Stimulated activated CD4-positive, alpha-beta T cell treated with anti-CD3 and anti-CD28 coated beads, Interleukin-4, amount 100 ng/mL, for 24 hours (primary cell): ENCODE measurements at regions not wholly inside any gene's neighbourhood (a gene's known extent, or its start where the extent isn't known, plus 50 kb on each side); places are given as distances from the start of the nearest gene placed in this dataset.

ENCODE experiments used
- DNase-seq: peaks from one replicate; pipeline ENCODE4 v3.0.0-alpha.2; 2020

GRCh38 chr5:4243479-4244264, 648.0 kb downstream of the IRX1 start:
- DNase-seq, result no peak

DNA sequence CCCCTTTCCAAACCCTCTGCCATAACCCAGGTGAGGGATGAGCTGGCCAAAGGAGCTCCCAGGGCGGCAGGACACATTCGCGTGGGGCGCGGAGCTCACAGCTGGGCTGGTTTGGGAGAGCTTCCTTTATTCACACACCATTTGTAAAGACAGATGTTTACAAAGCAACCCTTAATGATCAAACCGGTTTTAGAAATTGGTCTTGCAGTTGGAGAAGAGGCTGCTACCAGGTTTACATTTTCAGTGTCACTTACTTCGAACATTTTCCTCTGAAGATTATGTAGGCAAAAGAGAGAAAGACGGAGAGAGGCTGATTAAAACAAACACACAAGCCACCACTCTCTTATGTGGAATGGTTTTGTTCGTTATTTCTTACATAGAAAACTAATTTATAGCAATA, 648.7 kb downstream of the IRX1 start:
- no peak for DNase-seq

- no peak for DNase-seq
Measured at GRCh38 chr5:4245076-4245475, 649.4 kb downstream of the IRX1 start.

- no peak for DNase-seq
Measured at GRCh38 chr5:4245511-4245910, 649.9 kb downstream of the IRX1 start.

DNA sequence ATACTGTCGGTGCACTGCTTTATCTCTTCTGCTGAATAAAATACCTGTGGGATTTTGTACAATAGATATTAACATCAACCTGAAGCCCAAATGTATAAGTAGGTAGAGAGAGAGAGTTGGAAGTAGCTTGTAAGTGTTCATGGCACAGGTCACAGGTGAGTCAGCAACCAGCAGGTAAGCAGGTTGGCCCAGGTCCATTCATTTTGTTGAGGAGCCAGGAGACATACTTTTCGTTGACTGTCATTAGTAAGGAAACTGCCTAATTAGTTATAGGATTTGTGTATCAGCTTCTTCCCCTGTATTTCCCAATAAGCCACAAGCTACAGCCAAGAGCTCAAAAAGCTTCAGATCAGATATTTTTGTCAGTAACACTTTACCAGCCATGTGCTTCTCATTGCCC, 650.8 kb downstream of the IRX1 start:
- DNase-seq, result no peak

GRCh38 chr5:4250254-4250653, 654.6 kb downstream of the IRX1 start:
- no peak for DNase-seq

DNA sequence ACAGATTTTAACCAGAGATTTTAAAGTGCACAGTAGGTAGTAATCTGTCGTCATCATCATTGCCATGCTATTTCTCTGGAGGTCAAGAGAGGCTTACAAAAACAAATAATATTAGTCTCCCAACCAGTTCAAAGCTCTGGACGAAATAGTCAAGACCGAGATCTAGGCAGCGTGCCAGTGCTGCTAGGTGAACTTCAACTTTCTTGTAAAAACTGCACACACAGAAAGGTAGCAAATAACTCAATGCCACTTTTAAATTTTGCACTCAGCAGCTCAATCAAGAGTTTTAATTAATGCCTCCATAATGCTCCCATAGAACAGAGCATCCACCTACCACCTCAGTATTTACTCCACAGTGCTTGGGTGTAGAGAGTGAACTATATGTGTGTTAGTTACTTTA, 656.8 kb downstream of the IRX1 start:
- no peak for DNase-seq

DNA sequence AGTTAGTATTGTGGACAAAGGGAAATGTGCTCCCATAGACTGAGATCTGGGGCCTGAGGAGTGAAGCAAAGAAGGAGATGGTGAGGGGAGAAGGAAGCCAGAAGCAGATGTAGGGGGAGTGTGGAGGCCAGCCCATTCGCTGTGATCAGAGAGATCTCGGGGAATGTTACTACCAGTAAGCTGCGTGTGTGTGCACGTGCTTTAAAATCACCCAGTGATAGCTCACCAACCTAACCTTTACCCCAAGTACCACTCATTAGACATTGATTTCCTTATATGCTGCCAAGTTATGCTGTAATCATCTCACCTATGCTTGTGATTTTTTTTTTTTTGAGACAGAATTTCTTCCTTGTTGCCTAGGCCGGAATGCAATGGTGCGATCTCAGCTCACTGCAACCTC, 659.1 kb downstream of the IRX1 start:
- no peak for DNase-seq

DNA sequence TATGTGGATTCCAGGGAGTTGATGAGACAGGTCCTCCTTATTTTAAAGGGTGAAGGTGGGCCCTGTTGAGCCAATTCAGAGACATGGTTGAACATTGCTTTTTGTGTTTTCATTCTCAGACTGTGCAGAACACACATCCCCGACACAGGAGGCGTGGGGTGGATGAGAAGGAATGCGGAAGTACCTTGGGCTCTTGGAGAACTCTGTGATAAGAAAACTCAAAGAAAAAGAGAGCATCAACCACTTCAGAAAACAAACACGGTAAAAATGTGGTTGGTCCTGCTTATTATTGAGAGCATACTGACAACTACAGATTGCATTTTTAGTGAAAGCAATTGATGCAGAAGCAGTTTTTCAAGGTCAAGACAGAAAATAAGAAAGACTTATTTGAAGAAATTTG, 659.8 kb downstream of the IRX1 start:
- DNase-seq, result no peak

GRCh38 chr5:4258170-4258569, 662.5 kb downstream of the IRX1 start:
- no peak for DNase-seq

DNA sequence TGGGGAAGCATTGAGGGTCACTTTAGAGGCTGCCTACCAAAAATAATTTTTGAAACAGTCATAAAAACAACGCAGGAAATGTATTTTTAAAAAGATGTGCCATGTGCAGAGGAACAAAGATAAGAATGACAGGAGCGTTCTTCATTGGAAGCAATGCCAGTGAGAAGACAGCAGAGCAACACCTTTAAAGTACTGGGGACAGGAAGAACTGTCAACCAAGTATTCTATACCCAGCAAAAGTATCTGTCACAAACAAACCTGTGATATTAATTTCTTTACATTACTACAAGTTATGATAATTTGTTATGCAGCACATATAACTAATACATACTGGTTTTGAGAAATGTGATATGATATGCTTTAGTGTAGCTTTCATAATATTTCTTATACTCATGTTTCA, 675.6 kb downstream of the IRX1 start:
- DNase-seq, result no peak

DNA sequence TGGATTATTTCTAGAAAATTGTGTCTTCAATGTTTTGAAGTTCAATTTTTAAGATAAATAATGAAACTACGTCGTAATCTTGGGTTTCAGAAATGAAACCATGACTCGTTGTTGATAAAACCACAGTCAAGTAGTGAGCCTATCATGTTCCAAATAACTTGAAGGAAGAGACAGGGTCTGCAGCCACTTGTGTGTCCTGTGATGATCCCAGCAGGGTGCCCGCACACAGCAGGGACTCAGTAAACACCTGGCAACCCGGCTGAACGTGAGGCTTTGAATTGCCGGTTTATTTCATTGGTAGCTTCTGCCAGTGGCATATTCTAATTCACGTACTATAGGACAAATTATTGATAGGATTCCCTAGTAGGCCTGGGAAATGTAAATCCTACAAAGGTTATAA, 679.6 kb downstream of the IRX1 start:
- no peak for DNase-seq

- DNase-seq, result no peak
Measured at GRCh38 chr5:4294878-4295277, 699.2 kb downstream of the IRX1 start.

- DNase-seq, result no peak
Measured at GRCh38 chr5:4295663-4296339, 700.2 kb downstream of the IRX1 start.

DNA sequence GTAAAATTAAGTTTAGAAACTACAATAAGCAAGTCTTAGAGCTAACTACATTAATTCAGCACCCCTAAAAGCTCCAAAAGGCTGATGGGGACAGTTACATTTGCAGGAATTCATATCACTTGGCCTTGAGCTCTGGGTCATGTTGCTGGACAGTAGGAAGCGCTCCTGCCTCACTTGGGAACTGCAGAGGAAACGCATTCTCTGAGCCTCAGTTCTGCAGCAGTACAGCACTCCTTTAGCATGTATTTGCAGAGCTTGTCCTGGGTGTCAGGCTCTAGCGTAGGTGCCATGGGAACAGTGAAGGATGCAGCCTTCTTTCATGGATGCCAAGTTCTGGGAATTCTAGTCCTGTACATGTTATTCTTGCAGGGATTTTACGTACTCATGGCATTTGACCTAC, 710.4 kb downstream of the IRX1 start:
- DNase-seq, result no peak

DNA sequence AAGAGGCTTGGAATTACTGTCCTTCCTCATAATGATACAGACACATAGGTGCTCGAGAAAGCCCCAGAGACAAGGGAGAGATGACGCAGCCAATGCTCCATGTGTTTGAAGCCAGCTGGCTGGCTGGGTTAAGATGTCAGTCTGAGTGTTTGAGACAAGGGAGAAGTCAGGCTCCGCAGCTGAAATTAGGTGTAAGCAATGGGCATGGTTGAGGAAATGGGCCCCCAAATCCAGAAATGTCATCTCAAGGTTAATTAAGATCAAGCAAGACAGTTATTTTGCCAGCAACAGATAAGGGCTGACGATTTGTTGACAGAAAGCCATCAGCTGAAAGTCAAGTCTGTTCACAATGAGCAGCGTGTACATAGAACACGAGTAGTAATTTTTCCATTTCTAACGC, 713.4 kb downstream of the IRX1 start:
- DNase-seq, result no peak

- DNase-seq, result no peak
Measured at GRCh38 chr5:4313138-4313537, 717.5 kb downstream of the IRX1 start.

GRCh38 chr5:4319478-4320128, 724.0 kb downstream of the IRX1 start:
- DNase-seq, result no peak

GRCh38 chr5:4330327-4330726, 734.7 kb downstream of the IRX1 start:
- no peak for DNase-seq

DNA sequence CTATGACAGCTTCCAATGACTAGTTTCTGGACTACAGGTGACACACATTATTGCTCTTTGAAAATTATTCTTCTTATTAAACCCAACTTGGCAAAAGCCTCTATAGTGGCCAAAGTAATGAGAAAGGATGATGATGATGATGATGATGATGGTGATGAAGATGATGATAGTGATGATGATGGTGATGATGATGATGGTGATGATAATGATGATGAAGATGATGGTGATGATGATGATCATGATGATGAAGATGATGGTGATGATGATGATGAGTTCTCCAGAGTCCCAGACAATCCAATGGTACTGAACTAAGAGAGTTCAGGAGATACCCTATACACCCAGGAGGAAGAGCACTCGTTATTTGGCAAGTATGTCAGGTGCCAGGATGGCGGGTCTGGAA, 739.4 kb downstream of the IRX1 start:
- DNase-seq, result no peak

DNA sequence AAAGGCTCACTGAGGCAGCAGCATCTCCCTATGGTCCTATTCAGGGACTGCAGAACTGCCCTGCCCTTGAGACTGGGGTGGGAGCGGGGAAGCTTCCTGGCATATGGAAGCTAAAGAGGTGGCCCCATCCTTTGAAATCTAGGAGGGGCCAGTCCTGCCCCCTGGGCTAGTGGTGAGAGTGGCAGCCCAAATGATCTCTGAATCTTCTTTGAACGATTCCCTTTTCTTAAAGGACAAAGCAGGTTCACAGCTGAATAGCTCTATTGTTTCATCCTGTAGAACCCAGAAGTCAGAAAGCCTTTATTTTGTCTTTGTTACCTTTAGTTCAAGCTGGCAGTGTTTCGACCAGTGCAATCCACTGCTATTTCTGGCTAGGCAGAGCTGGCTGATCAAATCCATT, 741.9 kb downstream of the IRX1 start:
- DNase-seq, result no peak

- DNase-seq, result no peak
Measured at GRCh38 chr5:4339949-4340348, 744.3 kb downstream of the IRX1 start.

- DNase-seq, result no peak
Measured at GRCh38 chr5:4345850-4346249, 750.2 kb downstream of the IRX1 start.

GRCh38 chr5:4348423-4348822, 752.8 kb downstream of the IRX1 start:
- DNase-seq, result no peak
